ENCODE measurements at regions not wholly inside any gene's neighbourhood (a gene's known extent, or its start where the extent isn't known, plus 50 kb on each side); places are given as distances from the start of the nearest gene placed in this dataset.

- H3K9me3 Mint-ChIP-seq (ENCODE audit: insufficient read depth): no peaks in the 10 kb centered on the region
- H3K27ac Mint-ChIP-seq: peak overlapping the region; percentile 16
- H3K36me3 Mint-ChIP-seq (ENCODE audit: low read depth): no peaks in the 10 kb centered on the region
- DNase-seq: no peak
- ATAC-seq: no peak
- CTCF ChIA-PET: interaction anchor here (0.6 to 6.7 kb wide), 5 partner anchors 122 to 275 kb away, joined by 3 to 144 read pairs (median 4); partner anchors contain the start of gene CEBPB
- peaks cover 45% of the 10 kb centered on the region for H3K4me1 Mint-ChIP-seq (ENCODE audit: low read depth)
- H3K4me3 Mint-ChIP-seq: no peak overlapping the region
- POLR2A ChIA-PET: no interaction called here
- H3K27me3 Mint-ChIP-seq (ENCODE audit: low read depth): peaks cover 19% of the 10 kb centered on the region
These were observed 50.0 kb upstream of the PTPN1 start for GRCh38 chr20:50460115-50460607.

Measured in activated CD8-positive, alpha-beta T cell treated with anti-CD3 and anti-CD28 coated beads, Interleukin-2, amount 10 ng/mL, durations not matched to agents 7 days and 5 days (primary cell).